ENCODE measurements at regions not wholly inside any gene's neighbourhood (a gene's known extent, or its start where the extent isn't known, plus 50 kb on each side); places are given as distances from the start of the nearest gene placed in this dataset.
A peak's percentile ranks its signal among the peaks of the same experiment; 100 is the strongest.

DNA sequence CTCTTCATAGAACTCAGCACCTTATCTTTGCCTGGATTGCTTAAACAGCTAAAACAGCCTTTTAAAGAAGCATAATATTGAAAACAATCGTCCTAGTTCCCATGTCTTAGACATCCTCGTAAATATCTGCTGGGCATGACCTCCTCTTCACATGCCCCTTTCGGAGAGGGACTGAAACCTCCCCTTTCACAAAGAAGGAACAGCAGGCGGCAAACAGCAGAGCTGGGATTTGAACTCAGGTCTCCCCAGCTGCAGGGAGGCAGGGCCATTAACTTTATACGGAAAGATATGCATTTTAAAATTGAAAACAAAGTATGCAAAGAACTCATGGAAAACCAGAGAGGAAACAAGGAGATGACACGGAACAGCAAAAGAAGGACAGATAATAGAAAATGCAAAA, 249.9 kb downstream of the FOXL1 start:
- TF ChIP-seq, protein P1, sequence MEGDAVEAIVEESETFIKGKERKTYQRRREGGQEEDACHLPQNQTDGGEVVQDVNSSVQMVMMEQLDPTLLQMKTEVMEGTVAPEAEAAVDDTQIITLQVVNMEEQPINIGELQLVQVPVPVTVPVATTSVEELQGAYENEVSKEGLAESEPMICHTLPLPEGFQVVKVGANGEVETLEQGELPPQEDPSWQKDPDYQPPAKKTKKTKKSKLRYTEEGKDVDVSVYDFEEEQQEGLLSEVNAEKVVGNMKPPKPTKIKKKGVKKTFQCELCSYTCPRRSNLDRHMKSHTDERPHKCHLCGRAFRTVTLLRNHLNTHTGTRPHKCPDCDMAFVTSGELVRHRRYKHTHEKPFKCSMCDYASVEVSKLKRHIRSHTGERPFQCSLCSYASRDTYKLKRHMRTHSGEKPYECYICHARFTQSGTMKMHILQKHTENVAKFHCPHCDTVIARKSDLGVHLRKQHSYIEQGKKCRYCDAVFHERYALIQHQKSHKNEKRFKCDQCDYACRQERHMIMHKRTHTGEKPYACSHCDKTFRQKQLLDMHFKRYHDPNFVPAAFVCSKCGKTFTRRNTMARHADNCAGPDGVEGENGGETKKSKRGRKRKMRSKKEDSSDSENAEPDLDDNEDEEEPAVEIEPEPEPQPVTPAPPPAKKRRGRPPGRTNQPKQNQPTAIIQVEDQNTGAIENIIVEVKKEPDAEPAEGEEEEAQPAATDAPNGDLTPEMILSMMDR (IDR thresholded peaks at IDR 0.05; ENCODE audit: insufficient read depth, low read length, poor library complexity, severe bottlenecking) = no peak
- H3K4me3 ChIP-seq (replicated peaks; ENCODE audit: low read depth, low read length) = no peak overlapping the region
- no peak for DNase-seq (ENCODE audit: extremely low read depth, insufficient read length)
- H3K27me3 ChIP-seq (replicated peaks; ENCODE audit: control insufficient read depth, insufficient read depth, low read length) = peaks cover 3% of the 10 kb centered on the region
- H3K36me3 ChIP-seq (ENCODE audit: control insufficient read depth, insufficient read depth, low read length) = no peaks in the 10 kb centered on the region

DNA sequence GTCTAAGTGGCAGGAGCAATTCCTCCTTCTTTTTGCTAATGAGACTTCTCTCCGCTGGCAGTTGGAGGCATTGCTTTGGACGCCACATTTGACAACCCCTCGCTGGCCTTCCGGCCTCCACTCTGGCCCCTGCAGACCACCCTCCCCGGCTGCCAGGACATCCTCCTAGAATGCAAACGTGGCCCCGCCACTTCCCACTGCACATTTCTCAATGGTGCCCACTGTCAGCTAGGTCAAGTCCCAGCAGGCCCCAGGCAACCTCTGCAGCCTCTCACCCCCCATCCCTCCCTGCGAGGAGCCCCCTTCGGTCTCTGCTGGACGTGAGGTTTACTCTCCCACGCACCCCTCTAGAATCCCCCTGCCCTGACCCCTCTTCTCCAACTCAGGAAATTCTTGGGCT, 250.3 kb downstream of the FOXL1 start:
- TF ChIP-seq, protein P1 (IDR thresholded peaks at IDR 0.05; ENCODE audit: insufficient read depth, low read length, poor library complexity, severe bottlenecking) = no peak
- Histone ChIP-seq H3K27me3 (replicated peaks; ENCODE audit: control insufficient read depth, insufficient read depth, low read length) (peaks cover 3% of the 10 kb centered on the region), H3K36me3 (ENCODE audit: control insufficient read depth, insufficient read depth, low read length) (no peaks in the 10 kb centered on the region), H3K4me3 (replicated peaks; ENCODE audit: low read depth, low read length) (no peak overlapping the region)
- no peak for DNase-seq (ENCODE audit: extremely low read depth, insufficient read length)

DNA sequence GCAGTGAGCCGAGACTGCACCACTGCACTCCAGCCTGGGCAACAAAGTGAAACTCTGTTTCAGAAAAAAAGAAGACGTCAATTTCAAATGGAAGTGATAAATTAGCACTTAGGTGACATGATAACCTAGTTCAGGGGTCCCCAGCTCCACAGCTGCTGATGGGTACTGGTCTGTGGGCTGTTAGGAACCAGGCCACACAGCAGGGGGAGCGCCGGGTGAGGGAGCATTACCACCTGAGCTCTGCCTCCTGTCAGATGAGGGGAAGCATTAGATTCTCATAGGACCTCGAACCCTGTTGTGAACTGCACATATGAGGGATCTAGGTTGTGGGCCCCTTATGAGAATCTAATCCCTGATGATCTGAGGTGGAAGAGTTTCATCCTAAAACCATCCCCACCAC, 253.0 kb downstream of the FOXL1 start:
- H3K4me3 ChIP-seq (replicated peaks; ENCODE audit: low read depth, low read length) = no peak overlapping the region
- DNase-seq (ENCODE audit: extremely low read depth, insufficient read length) = no peak
- H3K36me3 ChIP-seq (ENCODE audit: control insufficient read depth, insufficient read depth, low read length) = no peaks in the 10 kb centered on the region
- TF ChIP-seq, protein P1 (IDR thresholded peaks at IDR 0.05; ENCODE audit: insufficient read depth, low read length, poor library complexity, severe bottlenecking) = peak; percentile 3
- H3K27me3 ChIP-seq (replicated peaks; ENCODE audit: control insufficient read depth, insufficient read depth, low read length) = no peaks in the 10 kb centered on the region; the same call in 1 of the 2 replicates

DNA sequence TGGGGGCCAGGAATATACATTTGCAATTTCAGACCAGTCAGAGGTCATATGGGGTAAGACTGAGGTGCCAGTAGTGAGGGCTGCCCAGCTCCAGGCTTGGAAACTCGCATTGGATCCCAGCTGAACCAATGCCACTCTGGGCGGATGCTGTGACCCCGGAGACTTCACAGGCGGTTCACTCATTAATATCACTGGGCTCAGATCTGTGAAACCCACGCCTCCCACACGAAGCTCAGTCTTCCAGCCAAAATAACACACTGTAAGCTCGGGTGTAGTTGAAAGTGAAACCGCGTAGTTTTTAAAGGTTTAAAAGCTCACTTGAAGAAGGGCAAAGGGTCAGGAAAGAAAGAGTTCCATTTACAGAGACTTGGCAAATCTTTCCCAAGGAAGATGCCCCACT, 254.8 kb downstream of the FOXL1 start:
- Histone ChIP-seq H3K27me3 (replicated peaks; ENCODE audit: control insufficient read depth, insufficient read depth, low read length) (no peaks in the 10 kb centered on the region; the same call in 1 of the 2 replicates), H3K4me3 (replicated peaks; ENCODE audit: low read depth, low read length) (no peak overlapping the region)
- DNase-seq (ENCODE audit: extremely low read depth, insufficient read length) = no peak

DNA sequence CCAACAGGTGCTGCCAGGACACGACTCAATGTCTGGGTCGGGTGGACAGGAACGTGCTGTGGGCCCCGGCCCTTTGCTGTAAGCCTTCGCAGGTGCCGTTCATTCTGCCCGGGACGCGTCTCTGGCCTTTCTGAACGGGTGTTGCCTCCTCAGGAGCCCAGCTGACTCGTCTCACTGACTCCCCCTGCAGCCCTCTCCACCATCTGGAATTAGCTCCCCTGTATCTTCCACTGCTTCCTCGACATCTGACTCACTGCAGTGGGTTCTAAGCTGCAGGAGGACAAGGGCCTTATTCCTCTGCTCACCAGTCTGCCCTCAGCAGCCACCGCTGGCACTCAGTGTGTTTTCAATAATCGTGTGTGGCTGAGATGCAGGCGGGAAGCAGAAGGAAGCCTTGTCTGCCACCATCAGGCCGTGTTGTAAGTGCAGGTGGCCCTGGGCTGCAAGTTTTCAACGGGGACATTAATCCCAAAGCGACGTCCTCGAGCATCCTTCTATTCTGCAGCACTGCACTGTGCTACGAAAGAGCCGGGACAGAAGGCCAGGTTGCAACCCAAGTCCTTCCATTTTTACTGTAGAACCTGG, 256.2 kb downstream of the FOXL1 start:
- H3K36me3 ChIP-seq (ENCODE audit: control insufficient read depth, insufficient read depth, low read length) = no peaks in the 10 kb centered on the region
- DNase-seq (ENCODE audit: extremely low read depth, insufficient read length) = no peak
- no peaks in the 10 kb centered on the region; the same call in 1 of the 2 replicates for H3K27me3 ChIP-seq (replicated peaks; ENCODE audit: control insufficient read depth, insufficient read depth, low read length)
- TF ChIP-seq, protein P1 (IDR thresholded peaks at IDR 0.05; ENCODE audit: insufficient read depth, low read length, poor library complexity, severe bottlenecking) = no peak
- no peak overlapping the region for H3K4me3 ChIP-seq (replicated peaks; ENCODE audit: low read depth, low read length)

More for the DNA sequence above, 254.8 kb downstream of the FOXL1 start:
- H3K36me3 ChIP-seq (ENCODE audit: control insufficient read depth, insufficient read depth, low read length) = no peaks in the 10 kb centered on the region
- TF ChIP-seq, protein P1 (IDR thresholded peaks at IDR 0.05; ENCODE audit: insufficient read depth, low read length, poor library complexity, severe bottlenecking) = no peak

DNA sequence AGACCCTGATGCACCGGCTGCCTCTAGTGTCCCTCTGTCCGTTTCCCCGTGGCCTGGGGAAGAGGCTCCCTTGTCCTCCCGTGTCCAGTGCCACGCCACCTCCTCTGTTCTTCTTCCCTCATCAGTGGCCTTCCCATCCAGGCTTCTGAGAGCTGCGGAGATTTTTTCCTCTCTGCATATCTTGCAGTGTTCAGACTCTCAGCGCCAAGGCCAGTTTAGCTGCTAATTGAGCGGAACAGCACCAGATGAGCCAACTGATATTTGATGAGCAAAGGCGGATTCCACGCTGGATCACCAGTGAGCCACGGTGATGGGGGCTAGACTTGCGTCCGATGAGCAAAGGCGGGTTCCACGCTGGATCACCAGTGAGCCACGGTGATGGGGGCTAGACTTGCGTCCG, 257.6 kb downstream of the FOXL1 start:
- Histone ChIP-seq H3K27me3 (replicated peaks; ENCODE audit: control insufficient read depth, insufficient read depth, low read length) (no peaks in the 10 kb centered on the region; the same call in 1 of the 2 replicates), H3K36me3 (ENCODE audit: control insufficient read depth, insufficient read depth, low read length) (no peaks in the 10 kb centered on the region), H3K4me3 (replicated peaks; ENCODE audit: low read depth, low read length) (no peak overlapping the region)
- TF ChIP-seq, protein P1 (IDR thresholded peaks at IDR 0.05; ENCODE audit: insufficient read depth, low read length, poor library complexity, severe bottlenecking) = no peak
- no peak for DNase-seq (ENCODE audit: extremely low read depth, insufficient read length)

Data from GM06990 (cell line).